ES-I3 (cell line): ENCODE measurements at regions not wholly inside any gene's neighbourhood (a gene's known extent, or its start where the extent isn't known, plus 50 kb on each side); places are given as distances from the start of the nearest gene placed in this dataset.

Experiments used
- H3K36me3 ChIP-seq: 2 replicates; pipeline ENCODE4 v1.6.1; 2013; ENCODE audit warnings: mild to moderate bottlenecking, low read length, control low read depth, moderate library complexity; ENCODE audit not compliant: insufficient read depth
- H3K4me1 ChIP-seq: 2 replicates; pipeline ENCODE4 v1.6.1; 2013; ENCODE audit warnings: mild to moderate bottlenecking, control low read depth, low read length; ENCODE audit not compliant: insufficient read depth
- H3K9ac ChIP-seq: 2 replicates; pipeline ENCODE4 v1.6.1; 2013; ENCODE audit warnings: low read depth, mild to moderate bottlenecking, low read length, moderate library complexity
- H3K9me3 ChIP-seq: 2 replicates; pipeline ENCODE4 v1.6.1; 2013; ENCODE audit warnings: mild to moderate bottlenecking, low read length, moderate library complexity; ENCODE audit not compliant: control insufficient read depth, insufficient read depth

- Histone ChIP-seq H3K36me3 (no peaks in the 10 kb centered on the region), H3K9ac (no peak overlapping the region)
Measured at GRCh38 chr21:28439251-28439650, 553.4 kb downstream of the LTN1 start.

GRCh38 chr21:28437061-28437460, 555.6 kb downstream of the LTN1 start:
- Histone ChIP-seq H3K36me3 (no peaks in the 10 kb centered on the region), H3K4me1 (no peaks in the 10 kb centered on the region), H3K9ac (no peak overlapping the region), H3K9me3 (no peaks in the 10 kb centered on the region)

More at GRCh38 chr21:28439251-28439650, 553.4 kb downstream of the LTN1 start:
- Histone ChIP-seq H3K9me3 (no peaks in the 10 kb centered on the region), H3K4me1 (no peaks in the 10 kb centered on the region)

- Histone ChIP-seq H3K9ac (no peak overlapping the region), H3K36me3 (no peaks in the 10 kb centered on the region), H3K4me1 (no peaks in the 10 kb centered on the region), H3K9me3 (no peaks in the 10 kb centered on the region)
Measured at GRCh38 chr21:28436286-28436932, 556.3 kb downstream of the LTN1 start.

GRCh38 chr21:28431527-28432200, 561.0 kb downstream of the LTN1 start:
- no peak overlapping the region for H3K9ac ChIP-seq
- no peaks in the 10 kb centered on the region for H3K4me1 ChIP-seq
- no peaks in the 10 kb centered on the region for H3K36me3 ChIP-seq
- H3K9me3 ChIP-seq = no peaks in the 10 kb centered on the region

DNA sequence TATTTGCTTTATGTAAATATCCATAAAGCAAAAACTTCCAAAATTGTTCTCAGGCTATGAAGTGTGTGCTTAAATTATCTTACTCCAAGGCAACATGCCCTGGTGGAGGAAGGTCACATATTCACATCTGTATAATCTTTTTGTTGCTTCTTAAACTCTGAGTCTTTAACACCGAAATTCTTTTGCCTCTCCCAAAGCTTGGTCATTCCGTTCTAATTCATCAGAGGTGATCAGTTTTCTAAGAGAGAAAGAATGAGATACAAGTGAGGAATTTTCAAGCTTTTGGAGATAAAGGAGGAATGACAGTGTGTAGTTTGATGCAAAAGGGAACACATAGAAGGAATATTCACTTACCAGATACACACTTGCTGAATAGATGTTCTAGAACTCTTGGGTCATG, 561.7 kb downstream of the LTN1 start:
- no peaks in the 10 kb centered on the region for H3K36me3 ChIP-seq
- no peaks in the 10 kb centered on the region for H3K9me3 ChIP-seq
- no peak overlapping the region for H3K9ac ChIP-seq
- no peaks in the 10 kb centered on the region for H3K4me1 ChIP-seq

- Histone ChIP-seq H3K9me3 (no peaks in the 10 kb centered on the region), H3K36me3 (no peaks in the 10 kb centered on the region), H3K9ac (no peak overlapping the region), H3K4me1 (no peaks in the 10 kb centered on the region)
Measured at GRCh38 chr21:28429161-28429560, 563.5 kb downstream of the LTN1 start.

GRCh38 chr21:28427394-28428022, 565.2 kb downstream of the LTN1 start:
- H3K9ac ChIP-seq = no peak overlapping the region
- H3K36me3 ChIP-seq = no peaks in the 10 kb centered on the region
- no peaks in the 10 kb centered on the region for H3K9me3 ChIP-seq
- no peaks in the 10 kb centered on the region for H3K4me1 ChIP-seq

GRCh38 chr21:28426545-28426944, 566.1 kb downstream of the LTN1 start:
- Histone ChIP-seq H3K4me1 (no peaks in the 10 kb centered on the region), H3K9me3 (no peaks in the 10 kb centered on the region), H3K9ac (no peak overlapping the region), H3K36me3 (no peaks in the 10 kb centered on the region)

GRCh38 chr21:28423521-28424190, 569.0 kb downstream of the LTN1 start:
- Histone ChIP-seq H3K9ac (no peak overlapping the region), H3K4me1 (no peaks in the 10 kb centered on the region), H3K9me3 (no peaks in the 10 kb centered on the region), H3K36me3 (no peaks in the 10 kb centered on the region)

DNA sequence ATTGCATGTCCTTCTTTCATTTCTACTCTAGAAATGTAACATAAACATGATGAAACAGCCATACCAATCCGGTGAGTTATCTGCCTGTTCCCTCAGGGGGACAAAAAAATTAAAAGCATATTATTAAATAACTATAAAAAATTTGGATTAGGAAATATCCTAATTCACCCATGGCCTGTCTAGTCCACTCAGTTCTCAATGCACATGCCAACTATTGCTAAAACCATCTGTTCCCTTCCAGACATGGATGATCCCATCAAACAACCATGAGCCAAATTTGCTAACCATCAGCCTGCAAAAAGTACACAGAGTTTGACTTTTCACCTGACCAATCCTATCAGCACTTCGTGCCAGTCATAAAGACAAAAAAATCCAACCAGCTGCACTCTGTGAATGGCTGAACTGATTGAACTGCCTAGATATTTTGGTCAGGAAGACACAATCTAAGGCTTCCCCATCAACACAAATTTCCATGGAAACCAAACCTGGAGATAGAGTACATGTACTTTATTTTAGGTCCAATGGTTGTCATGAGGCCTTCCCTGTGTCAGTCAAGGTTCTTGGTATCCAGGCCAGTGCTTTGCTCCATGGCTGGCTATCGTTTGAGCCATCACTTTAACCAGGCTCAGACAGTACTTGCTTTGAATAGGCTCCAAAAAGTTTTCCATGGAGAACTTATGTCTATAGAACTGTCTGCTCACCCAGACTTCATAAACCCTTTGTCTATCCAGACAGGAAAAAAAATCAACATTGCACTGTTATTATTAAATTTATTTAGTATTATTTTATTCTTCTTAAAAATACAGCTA, 570.8 kb downstream of the LTN1 start:
- H3K36me3 ChIP-seq = no peaks in the 10 kb centered on the region
- H3K9ac ChIP-seq = no peak overlapping the region
- H3K4me1 ChIP-seq = no peaks in the 10 kb centered on the region
- H3K9me3 ChIP-seq = no peaks in the 10 kb centered on the region

DNA sequence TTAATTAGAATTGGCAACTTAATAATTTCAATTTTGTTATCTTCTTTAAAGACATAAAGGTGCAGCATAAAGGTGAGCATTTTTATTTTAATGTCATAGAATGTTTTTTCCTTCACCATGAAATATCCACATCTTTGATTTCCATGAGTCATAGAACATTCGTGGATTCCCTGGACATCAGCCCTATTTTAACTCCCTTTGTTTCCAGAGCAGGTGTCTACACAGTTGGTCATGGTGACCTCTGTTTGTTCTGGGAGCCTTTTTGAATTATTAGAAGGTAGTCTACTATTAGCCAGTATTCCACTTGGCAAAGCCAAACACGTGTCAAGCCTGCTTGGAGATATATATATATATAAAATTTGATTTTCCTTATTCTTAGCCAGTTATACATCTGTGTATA, 572.9 kb downstream of the LTN1 start:
- Histone ChIP-seq H3K4me1 (no peaks in the 10 kb centered on the region), H3K36me3 (no peaks in the 10 kb centered on the region), H3K9ac (no peak overlapping the region), H3K9me3 (no peaks in the 10 kb centered on the region)

DNA sequence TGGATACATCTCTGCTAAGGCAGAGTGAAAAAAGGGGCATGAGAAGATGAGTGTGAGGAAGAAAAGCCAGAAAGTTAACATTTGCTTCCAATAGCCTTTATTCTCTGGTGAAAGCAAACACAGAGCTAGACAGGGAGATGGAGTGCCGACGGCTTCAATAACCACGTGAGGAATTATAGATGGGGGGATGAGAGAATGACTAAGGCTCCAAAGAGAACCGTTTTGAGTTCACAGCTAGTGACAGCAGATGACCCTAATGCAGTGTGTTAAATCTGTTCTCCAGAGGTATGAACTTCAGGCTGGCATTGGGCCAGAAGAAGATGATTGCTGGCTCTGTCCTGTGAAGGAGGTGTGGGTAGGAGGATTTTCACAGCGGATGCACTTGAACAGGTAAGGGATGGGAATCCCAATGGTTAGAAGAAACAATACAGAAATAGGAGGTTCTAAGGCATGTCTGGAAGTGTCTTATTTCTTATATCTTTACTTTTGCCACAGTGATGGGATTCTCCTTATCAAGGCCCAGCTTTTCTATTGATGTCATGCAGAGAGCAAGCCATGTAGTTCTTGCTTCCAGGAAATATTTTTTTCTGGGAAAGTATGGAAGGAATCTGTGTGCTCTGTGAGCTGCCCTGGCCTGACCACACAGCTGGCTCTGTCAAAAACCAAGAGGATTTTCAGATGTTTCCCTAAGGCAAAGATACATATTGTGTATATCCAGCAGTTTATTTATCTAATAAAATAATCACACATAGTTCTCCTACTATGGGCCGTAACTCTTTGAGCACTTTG, 573.8 kb downstream of the LTN1 start:
- Histone ChIP-seq H3K36me3 (no peaks in the 10 kb centered on the region), H3K9me3 (no peaks in the 10 kb centered on the region), H3K9ac (no peak overlapping the region), H3K4me1 (no peaks in the 10 kb centered on the region)

DNA sequence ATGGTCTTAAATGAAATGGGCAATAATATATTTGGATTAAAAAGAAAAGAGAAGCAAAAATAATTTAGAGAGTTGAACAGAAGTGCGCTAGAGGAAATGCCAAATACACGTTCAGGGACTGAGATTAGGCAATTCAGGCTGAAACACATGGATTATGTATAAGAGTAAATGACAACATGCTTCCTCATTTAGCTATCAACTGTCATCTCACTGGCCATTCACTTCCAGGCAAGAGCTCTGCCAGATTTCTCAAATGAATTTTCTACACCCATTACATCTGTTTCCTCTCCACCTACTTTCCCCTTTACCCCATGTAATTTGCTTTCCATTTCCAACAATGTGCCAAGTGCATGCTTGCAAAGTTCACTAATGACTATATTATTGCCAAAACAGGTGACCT, 582.4 kb downstream of the LTN1 start:
- Histone ChIP-seq H3K9me3 (no peaks in the 10 kb centered on the region), H3K4me1 (no peaks in the 10 kb centered on the region), H3K9ac (no peak overlapping the region), H3K36me3 (no peaks in the 10 kb centered on the region)
